GM12864 (cell line): ENCODE measurements at regions not wholly inside any gene's neighbourhood (a gene's known extent, or its start where the extent isn't known, plus 50 kb on each side); places are given as distances from the start of the nearest gene placed in this dataset.

Experiments
- DNase-seq: peaks from one replicate; pipeline ENCODE4 v3.0.0-alpha.2; 2011; ENCODE audit warnings: low read depth
- H3K4me3 ChIP-seq: 2 replicates; pipeline ENCODE4 v1.5.1; 2011; ENCODE audit warnings: mild to moderate bottlenecking, low read depth, low read length, control low read depth
- CTCF ChIP-seq: IDR thresholded peaks from 2 replicates; pipeline ENCODE4 v1.5.1; 2011; ENCODE audit warnings: low read depth, mild to moderate bottlenecking, moderate library complexity, low read length, control low read depth, inconsistent platforms; ENCODE audit errors: missing control alignments

DNA sequence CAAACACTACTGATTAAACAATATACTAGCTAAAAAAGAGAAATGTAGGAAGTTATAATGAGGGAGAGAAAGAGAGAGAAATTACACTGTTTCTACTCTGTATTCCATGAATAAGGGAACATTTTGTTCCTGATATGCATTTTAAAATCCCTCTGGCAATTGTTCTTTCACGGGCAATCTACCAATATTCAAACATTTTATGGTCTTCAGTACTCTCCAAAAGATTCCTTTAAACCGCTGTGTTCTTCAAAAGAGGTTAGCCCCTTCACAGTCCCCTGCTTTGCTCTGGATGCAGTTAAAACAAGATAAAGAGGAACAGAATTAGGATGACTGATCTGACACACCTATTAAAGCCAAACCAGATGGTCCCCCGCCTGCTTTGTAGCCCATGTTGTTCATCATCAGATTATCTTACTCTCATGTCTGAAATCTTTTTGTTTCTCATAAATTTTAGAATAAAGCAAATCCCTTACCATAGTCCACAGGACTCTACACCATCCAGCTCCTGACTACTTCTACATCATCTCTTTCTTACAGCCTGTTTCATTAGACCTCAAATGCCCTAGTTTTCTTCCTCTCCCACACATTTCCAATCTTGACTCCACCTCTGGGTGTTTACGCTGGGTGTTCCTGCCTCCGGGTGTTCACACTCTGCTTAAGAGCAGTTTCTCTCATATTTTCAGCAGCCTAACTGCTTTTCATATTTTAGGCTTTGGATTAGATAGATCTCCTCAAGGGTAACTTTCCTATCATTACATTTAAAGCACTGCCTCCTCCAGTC, 399.7 kb downstream of the COL12A1 start:
- no peak overlapping the region for H3K4me3 ChIP-seq
- DNase-seq = no peak
- no peak for TF ChIP-seq CTCF

DNA sequence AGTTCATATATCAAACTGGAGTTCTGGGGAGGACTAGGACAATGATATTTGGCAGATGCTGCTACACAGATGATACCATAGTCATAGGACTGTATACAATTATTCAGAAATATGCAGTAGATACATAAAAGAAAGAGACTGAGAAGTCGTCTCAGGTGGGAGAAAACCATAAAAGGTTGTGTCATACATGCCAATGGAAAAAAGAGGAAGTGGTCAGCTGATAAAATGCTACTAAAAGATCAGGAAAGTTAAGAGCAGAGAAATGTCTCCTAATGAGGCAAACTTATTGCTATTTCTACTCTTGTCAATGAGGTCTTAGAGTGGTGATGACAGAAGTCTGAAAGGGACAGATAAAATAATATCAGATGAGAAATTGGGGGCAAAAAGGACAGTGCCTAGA, 407.6 kb downstream of the COL12A1 start:
- TF ChIP-seq CTCF = no peak
- H3K4me3 ChIP-seq = no peak overlapping the region
- no peak for DNase-seq

DNA sequence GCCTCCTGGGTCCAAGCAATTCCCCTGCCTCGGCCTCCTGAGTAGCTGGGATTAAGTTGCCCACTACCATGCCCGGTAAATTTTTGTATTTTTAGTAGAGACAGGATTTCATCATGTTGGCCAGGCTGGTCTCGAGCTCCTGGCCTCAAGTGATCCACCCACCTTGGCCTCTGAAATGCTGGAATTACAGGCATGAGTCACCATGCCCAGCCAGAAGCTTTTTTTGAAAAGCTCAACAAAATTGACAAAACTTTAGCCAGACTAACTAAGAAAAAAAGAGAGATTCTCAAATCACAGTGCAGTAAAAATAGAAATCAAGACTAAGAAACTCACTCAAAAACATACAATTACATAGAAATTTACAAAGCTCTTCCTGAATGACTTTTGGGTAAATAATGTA, 420.6 kb downstream of the COL12A1 start:
- no peak for DNase-seq
- TF ChIP-seq CTCF = no peak
- H3K4me3 ChIP-seq = no peak overlapping the region

DNA sequence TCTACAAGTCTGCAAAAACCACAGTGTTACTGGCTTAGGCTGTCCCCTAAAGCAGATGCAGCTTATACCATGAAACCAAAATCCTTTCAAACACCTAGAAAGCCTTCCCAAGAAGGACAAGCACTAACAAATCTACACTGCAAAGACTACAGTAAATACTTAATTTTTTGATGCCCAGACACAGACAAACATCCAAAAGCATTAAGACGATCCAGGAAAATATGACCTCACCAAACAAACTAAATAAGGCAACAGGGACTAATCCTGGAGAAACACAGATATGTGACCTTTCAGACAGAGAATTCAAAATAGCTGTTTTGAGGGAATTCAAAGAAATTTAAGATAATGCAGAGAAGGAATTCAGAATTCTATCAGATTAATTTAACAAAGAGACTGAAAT, 423.5 kb downstream of the COL12A1 start:
- H3K4me3 ChIP-seq = no peak overlapping the region
- TF ChIP-seq CTCF = no peak
- DNase-seq = no peak

- DNase-seq = no peak
- TF ChIP-seq CTCF = no peak
- H3K4me3 ChIP-seq = no peak overlapping the region
Observed at GRCh38 chr6:74780831-74781230, 425.0 kb downstream of the COL12A1 start.

DNA sequence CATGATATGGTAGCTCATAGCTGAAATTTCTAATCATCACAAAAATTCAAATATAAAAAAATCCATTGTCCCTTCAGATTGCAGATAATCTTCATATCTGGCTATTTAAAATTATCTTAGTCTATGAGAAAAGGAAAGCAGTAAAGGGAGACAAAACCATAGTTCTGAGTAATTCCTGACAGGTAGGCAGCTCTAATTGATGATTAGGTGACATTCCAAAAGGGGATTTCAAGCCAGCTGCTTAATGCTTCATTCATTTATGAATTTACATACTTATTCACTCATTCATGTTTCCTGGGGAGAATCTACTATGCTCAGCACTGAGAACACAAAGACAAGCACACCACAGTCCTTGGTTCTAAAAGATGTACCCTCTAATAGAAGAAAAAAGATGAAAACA, 437.1 kb downstream of the COL12A1 start:
- DNase-seq = no peak
- H3K4me3 ChIP-seq = no peak overlapping the region
- no peak for TF ChIP-seq CTCF

DNA sequence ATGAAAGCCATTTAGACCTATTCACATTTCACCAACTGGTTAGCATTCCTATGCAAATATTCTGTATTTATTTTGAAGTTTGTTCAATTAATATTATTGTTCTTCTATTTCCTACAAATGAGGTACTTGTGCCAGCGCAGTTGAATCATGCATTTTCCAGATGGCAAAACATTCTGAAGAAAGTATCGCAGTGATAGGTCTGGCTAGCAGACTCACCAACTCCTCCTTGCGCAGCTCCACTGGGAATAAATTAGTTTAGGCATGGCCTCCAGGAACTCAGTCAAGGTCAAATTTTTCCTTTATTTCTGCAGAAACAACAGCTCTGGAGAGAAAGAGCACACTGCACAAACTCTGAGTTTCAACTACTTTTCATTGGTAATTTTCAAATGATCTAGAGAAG, 437.7 kb downstream of the COL12A1 start:
- TF ChIP-seq CTCF = no peak
- no peak for DNase-seq
- no peak overlapping the region for H3K4me3 ChIP-seq
